GM23248 (cell line): ENCODE measurements at regions not wholly inside any gene's neighbourhood (a gene's known extent, or its start where the extent isn't known, plus 50 kb on each side); places are given as distances from the start of the nearest gene placed in this dataset.
A peak's percentile ranks its signal among the peaks of the same experiment; 100 is the strongest.

Experiments used
- DNase-seq: peaks from one replicate; pipeline ENCODE4 v3.0.0-alpha.2; 2015
- H2AFZ ChIP-seq: fragments of 200-600 bp; sonication (generic); 2 replicates; pipeline ENCODE4 v1.6.1; 2016; ENCODE audit warnings: antibody characterized with exemption
- H3F3A ChIP-seq: fragments of 200-600 bp; sonication (generic); 2 replicates; pipeline ENCODE4 v1.6.1; 2016; ENCODE audit warnings: mild to moderate bottlenecking, antibody characterized with exemption, mixed run types; ENCODE audit not compliant: insufficient read depth
- H3K27ac ChIP-seq: fragments of 200-600 bp; sonication (generic); 2 replicates; pipeline ENCODE4 v1.5.1; 2016; ENCODE audit warnings: mild to moderate bottlenecking
- H3K27me3 ChIP-seq: fragments of 200-600 bp; sonication (generic); replicated peaks from 2 replicates; pipeline ENCODE4 v1.6.1; 2016; ENCODE audit warnings: mild to moderate bottlenecking; ENCODE audit not compliant: insufficient read depth
- H3K36me3 ChIP-seq: fragments of 200-600 bp; sonication (generic); 2 replicates; pipeline ENCODE4 v1.6.1; 2016; ENCODE audit warnings: low read depth, mild to moderate bottlenecking
- H3K4me1 ChIP-seq: fragments of 200-600 bp; sonication (generic); 2 replicates; pipeline ENCODE4 v1.6.1; 2016; ENCODE audit warnings: mild to moderate bottlenecking; ENCODE audit not compliant: insufficient read depth
- H3K4me2 ChIP-seq: fragments of 200-600 bp; sonication (generic); one replicate; pipeline ENCODE4 v1.6.1; 2016; ENCODE audit warnings: mild to moderate bottlenecking; ENCODE audit not compliant: unreplicated experiment
- H3K4me3 ChIP-seq: fragments of 200-600 bp; sonication (generic); 2 replicates; pipeline ENCODE4 v1.5.1; 2016; ENCODE audit warnings: mild to moderate bottlenecking
- H3K79me2 ChIP-seq: fragments of 200-600 bp; sonication (generic); 2 replicates; pipeline ENCODE4 v1.6.1; 2016; ENCODE audit warnings: mild to moderate bottlenecking; ENCODE audit not compliant: insufficient read depth
- H3K9ac ChIP-seq: fragments of 200-600 bp; sonication (generic); 2 replicates; pipeline ENCODE4 v1.6.1; 2016; ENCODE audit warnings: mild to moderate bottlenecking
- H3K9me2 ChIP-seq: fragments of 200-600 bp; sonication (generic); 2 replicates; pipeline ENCODE4 v1.6.1; 2016; ENCODE audit warnings: mixed run types, mild to moderate bottlenecking, moderate library complexity; ENCODE audit not compliant: insufficient read depth
- H3K9me3 ChIP-seq: fragments of 200-600 bp; sonication (generic); one replicate; pipeline ENCODE4 v1.6.1; 2017; ENCODE audit warnings: low read depth
- H4K20me1 ChIP-seq: fragments of 200-600 bp; sonication (generic); 2 replicates; pipeline ENCODE4 v1.6.0; 2016; ENCODE audit not compliant: insufficient read depth
- EZH2 ChIP-seq: fragments of 200-600 bp; sonication (generic); IDR thresholded peaks from 2 replicates; pipeline ENCODE4 v1.6.1; 2018; ENCODE audit warnings: antibody characterized with exemption, mild to moderate bottlenecking; ENCODE audit not compliant: insufficient read depth, poor library complexity, severe bottlenecking
- EZH2phosphoT487 ChIP-seq: fragments of 200-600 bp; sonication (generic); IDR thresholded peaks from 2 replicates; pipeline ENCODE4 v1.6.1; 2018; ENCODE audit warnings: antibody characterized with exemption, moderate library complexity, mild to moderate bottlenecking, low read depth; ENCODE audit not compliant: insufficient read depth
- WGBS, 2 experiments: methylation state at CpG; one replicate each; pipeline ENCODE4 v1.1.6; 2015 to 2017; ENCODE audit warnings: low lambda C conversion rate in 2 of 2, low coverage in 1 of 2; ENCODE audit errors: missing lambda C conversion rate in 2 of 2; 5-methylcytosine and 5-hydroxymethylcytosine counted together
- in situ Hi-C: fragments of 300-500 bp; cut with MboI; formaldehyde crosslinking; loops from 2 replicates; pipeline ENCODE4 v1.15.0; 2020

GRCh38 chr10:105800641-105801040, 1159.6 kb downstream of the SORCS3 start:
- no peak for DNase-seq
- H2AFZ ChIP-seq, result no peak overlapping the region
- no peaks in the 10 kb centered on the region for H3K9me2 ChIP-seq
- no peaks in the 10 kb centered on the region for H3K36me3 ChIP-seq
- WGBS, 2 experiments, result 56% methylated on average over 1 of the region's 1 CpG
- no peaks in the 10 kb centered on the region for H3K4me1 ChIP-seq
- no peak for TF ChIP-seq EZH2
- no peak for TF ChIP-seq EZH2phosphoT487
- in situ Hi-C loops, result no loop called here
- no peaks in the 10 kb centered on the region for H3K79me2 ChIP-seq
- H3K27ac ChIP-seq, result no peak overlapping the region
- H3K4me3 ChIP-seq, result no peak overlapping the region
- H3K9ac ChIP-seq, result no peak overlapping the region
- no peak overlapping the region for H3K4me2 ChIP-seq
- no peaks in the 10 kb centered on the region for H3K27me3 ChIP-seq
- H3K9me3 ChIP-seq, result no peaks in the 10 kb centered on the region
- H3F3A ChIP-seq, result no peaks in the 10 kb centered on the region
- no peaks in the 10 kb centered on the region for H4K20me1 ChIP-seq

DNA sequence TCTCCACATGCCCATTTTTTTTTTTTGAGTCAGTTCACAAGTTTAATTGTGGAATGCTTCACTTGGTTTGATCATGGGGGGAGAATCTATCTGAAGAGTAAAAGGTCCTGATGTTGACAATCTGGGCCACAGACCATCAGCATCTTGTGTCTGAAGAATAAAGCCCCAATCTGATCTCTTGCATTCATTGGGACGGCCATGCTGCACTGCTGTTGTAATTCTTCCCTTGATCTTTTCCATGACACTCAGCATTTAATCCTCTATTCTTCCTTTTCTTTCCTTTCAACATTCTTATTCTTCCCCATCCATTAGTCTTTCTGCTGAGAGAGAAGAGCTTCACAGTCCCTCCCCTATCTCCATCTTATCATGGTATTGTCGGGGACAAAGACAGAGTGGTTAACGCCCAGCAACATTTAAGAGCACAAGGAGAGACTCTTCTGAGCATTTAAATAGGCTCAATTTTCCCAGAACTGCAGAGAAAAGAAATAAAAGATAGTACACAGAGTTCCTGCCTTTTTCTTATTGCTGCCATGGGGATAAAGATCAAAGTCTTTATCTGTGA, 1157.3 kb downstream of the SORCS3 start:
- H3K36me3 ChIP-seq, result no peaks in the 10 kb centered on the region
- no peaks in the 10 kb centered on the region for H3K27me3 ChIP-seq

GRCh38 chr10:105797234-105797890, 1156.3 kb downstream of the SORCS3 start:
- peak; percentile 15 for DNase-seq
- H3K36me3 ChIP-seq, result no peaks in the 10 kb centered on the region
- in situ Hi-C loops, result no loop called here
- WGBS, 2 experiments, result 29 to 33% methylated on average over 6 of the region's 6 CpGs
- no peaks in the 10 kb centered on the region for H3K4me1 ChIP-seq
- H3K27ac ChIP-seq, result no peak overlapping the region
- no peak overlapping the region for H3K4me2 ChIP-seq
- no peaks in the 10 kb centered on the region for H3F3A ChIP-seq
- no peaks in the 10 kb centered on the region for H3K9me2 ChIP-seq
- H4K20me1 ChIP-seq, result no peaks in the 10 kb centered on the region
- no peak overlapping the region for H2AFZ ChIP-seq
- TF ChIP-seq EZH2phosphoT487 (no peak), EZH2 (no peak)
- H3K9ac ChIP-seq, result no peak overlapping the region
- no peak overlapping the region for H3K4me3 ChIP-seq
- H3K27me3 ChIP-seq, result no peaks in the 10 kb centered on the region
- no peaks in the 10 kb centered on the region for H3K79me2 ChIP-seq
- H3K9me3 ChIP-seq, result no peaks in the 10 kb centered on the region

More for the DNA sequence above, 1157.3 kb downstream of the SORCS3 start:
- H3K4me1 ChIP-seq, result no peaks in the 10 kb centered on the region
- H3K9ac ChIP-seq, result no peak overlapping the region
- H3K79me2 ChIP-seq, result no peaks in the 10 kb centered on the region
- no peak overlapping the region for H2AFZ ChIP-seq
- 42 to 50% methylated on average over 3 of the region's 3 CpGs for WGBS, 2 experiments
- in situ Hi-C loops, result no loop called here
- no peaks in the 10 kb centered on the region for H3K9me2 ChIP-seq
- H3K27ac ChIP-seq, result no peak overlapping the region
- no peaks in the 10 kb centered on the region for H3F3A ChIP-seq
- H4K20me1 ChIP-seq, result no peaks in the 10 kb centered on the region
- DNase-seq, result no peak
- TF ChIP-seq EZH2phosphoT487, result no peak
- no peak for TF ChIP-seq EZH2
- H3K4me3 ChIP-seq, result no peak overlapping the region
- H3K9me3 ChIP-seq, result no peaks in the 10 kb centered on the region
- no peak overlapping the region for H3K4me2 ChIP-seq

DNA sequence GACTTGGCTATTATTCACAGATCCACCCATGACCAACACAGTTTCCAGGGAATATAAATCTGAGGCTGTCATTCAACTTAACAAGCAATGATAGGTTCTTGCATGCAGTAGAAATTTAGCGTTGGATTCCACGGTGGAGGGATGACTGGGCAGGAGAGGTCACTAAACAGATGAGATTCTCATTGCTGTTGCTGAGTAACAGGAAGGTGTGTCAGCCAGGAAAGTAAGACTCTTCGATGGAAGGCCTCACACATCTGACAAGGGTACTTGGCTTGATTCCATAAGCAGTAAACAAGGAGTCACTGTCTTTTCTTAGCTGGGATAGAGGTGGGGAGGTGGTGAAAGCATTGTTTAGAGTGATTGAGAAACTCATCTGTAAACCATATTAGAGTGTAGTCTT, 1152.0 kb downstream of the SORCS3 start:
- Histone ChIP-seq H3K9me3 (no peaks in the 10 kb centered on the region), H3K9me2 (no peaks in the 10 kb centered on the region), H4K20me1 (no peaks in the 10 kb centered on the region), H3F3A (no peaks in the 10 kb centered on the region), H3K4me2 (no peak overlapping the region), H3K79me2 (no peaks in the 10 kb centered on the region), H3K9ac (no peak overlapping the region), H2AFZ (no peak overlapping the region), H3K4me3 (no peak overlapping the region), H3K4me1 (no peaks in the 10 kb centered on the region), H3K27me3 (no peaks in the 10 kb centered on the region), H3K27ac (no peak overlapping the region), H3K36me3 (no peaks in the 10 kb centered on the region)
- 3 to 5% methylated on average over 3 of the region's 3 CpGs for WGBS, 2 experiments
- in situ Hi-C loops, result no loop called here
- no peak for TF ChIP-seq EZH2
- DNase-seq, result no peak
